Endothelial cell of umbilical vein (primary cell): ENCODE measurements at regions not wholly inside any gene's neighbourhood (a gene's known extent, or its start where the extent isn't known, plus 50 kb on each side); places are given as distances from the start of the nearest gene placed in this dataset.

Experiments
- BruUV-seq: library from RNA; stranded (reverse); fragments of 400-500 nt; replicated peaks from 2 replicates; lab custom pipeline; 2021; lab: Mats Ljungman, UMichigan
- CTCF ChIA-PET: fragments of 300-600, 350-600 bp; sonication (Branson Sonifier 250); formaldehyde crosslinking; loops from one replicate; lab custom pipeline; 2021; ENCODE audit warnings: antibody characterized with exemption, inconsistent platforms; lab: Charles Lee
- POLR2A ChIA-PET: fragments of 300-600, 350-600 bp; sonication (Branson Sonifier 250); formaldehyde crosslinking; loops from one replicate; lab custom pipeline; 2021; ENCODE audit warnings: antibody characterized with exemption, inconsistent platforms; lab: Charles Lee
- DNase-seq: peaks from one replicate; pipeline ENCODE4 v3.0.0-alpha.2; 2011; ENCODE audit warnings: low read depth, low spot score
- FAIRE-seq: peaks from 2 replicates; lab custom pipeline; 2011; peaks lifted over from hg19 to GRCh38; lab: Jason Lieb, UNC
- H2AFZ ChIP-seq: 2 replicates; pipeline ENCODE4 v1.6.0; 2012; ENCODE audit warnings: low read depth, low read length, control low read depth, inconsistent platforms
- H3K27ac ChIP-seq: 2 replicates; pipeline ENCODE4 v1.5.1; 2011; ENCODE audit warnings: low read depth, mild to moderate bottlenecking, control low read depth, low read length, moderate library complexity; ENCODE audit not compliant: insufficient read depth
- H3K27me3 ChIP-seq, 2 experiments: 2 replicates each; pipeline versions ENCODE4 v1.6.0 to v1.6.1; 2011; ENCODE audit warnings: low read length in 2 of 2, mixed read lengths in 1 of 2; ENCODE audit not compliant: control insufficient read depth in 2 of 2, insufficient read depth in 2 of 2
- H3K36me3 ChIP-seq, 2 experiments: 2 replicates in 1 of 2; 3 replicates in 1 of 2; pipeline ENCODE4 v1.5.1; 2011; ENCODE audit warnings: low read length in 2 of 2, mild to moderate bottlenecking in 1 of 2, moderate library complexity in 1 of 2; ENCODE audit not compliant: control insufficient read depth in 2 of 2, insufficient read depth in 2 of 2; ENCODE audit errors: extremely low read depth in 1 of 2
- H3K4me1 ChIP-seq: 3 replicates; pipeline ENCODE4 v1.5.1; 2011; ENCODE audit warnings: mild to moderate bottlenecking, low read length; ENCODE audit not compliant: control insufficient read depth, insufficient read depth; ENCODE audit errors: extremely low read depth
- H3K4me2 ChIP-seq: 2 replicates; pipeline ENCODE4 v1.6.1; 2011; ENCODE audit warnings: low read length, control low read depth, mixed read lengths; ENCODE audit not compliant: insufficient read depth
- H3K4me3 ChIP-seq, 3 experiments: fragments of 200-600 bp in 1 of 3; sonication (generic), shearing (Covaris generic) in 1 of 3; replicated peaks in 1 of 3; 2 replicates each; pipeline ENCODE4 v1.5.1; 2011 to 2016; ENCODE audit warnings: control low read depth in 3 of 3, low read length in 3 of 3, mild to moderate bottlenecking in 2 of 3, inconsistent platforms in 1 of 3, low read depth in 1 of 3, moderate library complexity in 1 of 3; ENCODE audit not compliant: insufficient read depth in 1 of 3
- H3K79me2 ChIP-seq: 2 replicates; pipeline ENCODE4 v1.6.0; 2012; ENCODE audit warnings: low read length, inconsistent platforms; ENCODE audit not compliant: control insufficient read depth, insufficient read depth
- H3K9ac ChIP-seq: replicated peaks from 2 replicates; pipeline ENCODE3; 2011; ENCODE audit warnings: low read length, control low read depth; ENCODE audit not compliant: insufficient read depth; ENCODE audit errors: extremely low read depth
- H3K9me1 ChIP-seq: replicated peaks from 3 replicates; pipeline ENCODE4 v1.6.0; 2011; ENCODE audit warnings: mild to moderate bottlenecking, low read length; ENCODE audit not compliant: control insufficient read depth, insufficient read depth; ENCODE audit errors: extremely low read depth
- H3K9me3 ChIP-seq: replicated peaks from 2 replicates; pipeline ENCODE4 v1.5.1; 2012; ENCODE audit warnings: low read length, inconsistent platforms; ENCODE audit not compliant: control insufficient read depth, insufficient read depth
- H4K20me1 ChIP-seq: replicated peaks from 2 replicates; pipeline ENCODE3; 2011; ENCODE audit warnings: mild to moderate bottlenecking, low read length; ENCODE audit not compliant: control insufficient read depth, insufficient read depth; ENCODE audit errors: extremely low read depth
- EZH2 ChIP-seq: IDR thresholded peaks from 2 replicates; pipeline ENCODE4 v1.6.1; 2012; ENCODE audit warnings: borderline replicate concordance, low read depth, mild to moderate bottlenecking, moderate library complexity, low read length, inconsistent platforms; ENCODE audit not compliant: severe bottlenecking
- FOS ChIP-seq: IDR thresholded peaks from 2 replicates; pipeline ENCODE4 v1.6.1; 2011; ENCODE audit warnings: mild to moderate bottlenecking, low read length, moderate library complexity, borderline replicate concordance; ENCODE audit not compliant: insufficient read depth
- GATA2 ChIP-seq: IDR thresholded peaks from 2 replicates; pipeline ENCODE4 v1.7.0; 2011; ENCODE audit warnings: low read depth, mild to moderate bottlenecking, moderate library complexity, mixed read lengths, low read length; ENCODE audit not compliant: insufficient read length, insufficient read depth
- JUN ChIP-seq: IDR thresholded peaks from 2 replicates; pipeline ENCODE4 v1.6.1; 2011; ENCODE audit warnings: borderline replicate concordance, low read depth; ENCODE audit not compliant: insufficient read length, insufficient read depth
- MYC ChIP-seq: IDR thresholded peaks from one replicate; pipeline ENCODE4 v1.6.1; 2011; ENCODE audit warnings: mild to moderate bottlenecking, low read depth, low read length
- POLR2A ChIP-seq: IDR thresholded peaks from 2 replicates; pipeline ENCODE4 v1.6.1; 2012; ENCODE audit warnings: low read depth, mild to moderate bottlenecking, control low read depth, low read length
- POLR2AphosphoS5 ChIP-seq: IDR thresholded peaks from 2 replicates; pipeline ENCODE4 v1.6.1; 2012; ENCODE audit warnings: low read depth, mild to moderate bottlenecking, control low read depth, low read length, moderate library complexity; ENCODE audit not compliant: insufficient read depth
- dilution Hi-C: fragments of 300-500 bp; cut with MboI; formaldehyde crosslinking; loops from one replicate; pipeline ENCODE4 v1.15.0; 2019; ENCODE audit warnings: low sequenced_read_pairs; ENCODE audit not compliant: extremely low pct_ligation_motif_present
- intact Hi-C: fragments of 100-400 bp; cut with micrococcal nuclease; formaldehyde crosslinking; loops from one replicate; pipeline ENCODE4 v1.10.0; 2022
- TF ChIP-seq, protein P1 (sequence below): IDR thresholded peaks from 2 replicates; pipeline ENCODE4 v1.6.1; 2011; ENCODE audit not compliant: insufficient read depth, insufficient read length
- TF ChIP-seq, protein P2 (sequence below), 2 donors: IDR thresholded peaks; 1 replicate in 1 of 2; 2 replicates in 1 of 2; pipeline ENCODE4 v1.5.1; 2011; ENCODE audit warnings: low read length in 2 of 2, mild to moderate bottlenecking in 2 of 2, moderate library complexity in 2 of 2, control low read depth in 1 of 2, inconsistent platforms in 1 of 2, low read depth in 1 of 2; ENCODE audit not compliant: insufficient read depth in 1 of 2; ENCODE audit errors: extremely low read depth in 1 of 2

DNA sequence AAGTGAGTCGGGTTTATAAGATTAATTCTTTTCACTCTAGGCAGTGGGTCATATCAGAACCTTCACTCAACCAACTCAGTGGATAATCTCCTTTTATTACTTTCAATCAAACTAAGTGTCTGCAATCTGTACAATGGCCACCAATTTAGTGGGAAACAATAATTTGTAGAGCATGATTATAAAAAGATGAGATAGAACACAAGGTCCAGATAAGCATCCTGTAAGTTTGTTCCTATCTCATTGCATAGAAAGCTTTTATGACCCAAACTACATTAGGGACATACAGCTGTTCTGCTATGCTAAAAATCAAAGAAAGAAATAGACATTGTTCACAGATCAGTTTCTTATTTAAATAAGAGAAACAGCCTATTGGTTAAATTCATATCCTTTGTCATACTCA, 341.4 kb upstream of the PSMD7 start:
- intact Hi-C loops: loop anchor here (5.0 to 10.0 kb wide), 3 partner anchors 1123 to 1890 kb away; partner anchors contain the start of gene HPR
- Histone ChIP-seq H3K9ac (no peak overlapping the region), H4K20me1 (no peaks in the 10 kb centered on the region), H3K27ac (no peak overlapping the region), H3K9me3 (no peaks in the 10 kb centered on the region), H3K36me3 (no peaks in the 10 kb centered on the region), H3K79me2 (no peaks in the 10 kb centered on the region), H2AFZ (no peak overlapping the region), H3K4me3 (no peak overlapping the region), H3K4me2 (no peak overlapping the region), H3K4me1 (no peaks in the 10 kb centered on the region), H3K27me3 (no peaks in the 10 kb centered on the region), H3K9me1 (no peaks in the 10 kb centered on the region)
- no peak for DNase-seq
- ChIA-PET POLR2A (no interaction called here), CTCF (interaction anchor here (1.2 kb wide), 1 partner anchor 18 kb away, joined by 3 read pairs; no protein-coding TSS in a partner anchor)
- FAIRE-seq: no peak
- no TSS peak for BruUV-seq
- dilution Hi-C loops: no loop called here
- no peak for TF ChIP-seq EZH2
- no peak for TF ChIP-seq MYC
- TF ChIP-seq GATA2: no peak
- no peak for TF ChIP-seq JUN
- no peak for TF ChIP-seq POLR2AphosphoS5
- no peak for TF ChIP-seq FOS

DNA sequence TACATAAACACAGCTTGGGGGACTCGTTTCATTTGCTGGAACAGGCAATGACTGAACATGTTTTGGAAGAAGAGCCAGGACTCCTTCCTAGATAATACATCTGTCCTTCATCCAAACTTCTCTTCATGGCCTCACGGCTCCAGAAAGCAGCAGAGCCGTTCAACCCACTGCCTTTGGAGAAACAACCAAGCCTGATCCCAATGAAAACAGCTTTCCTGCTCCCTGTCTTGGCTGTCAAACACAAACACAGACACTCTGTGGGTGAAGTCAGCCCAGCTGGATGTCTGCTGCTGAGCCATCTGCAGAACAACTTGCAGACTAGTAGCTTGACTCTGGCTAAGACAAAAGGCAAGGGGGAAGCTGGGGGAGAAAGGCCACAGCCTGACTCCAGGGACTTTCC, 345.1 kb upstream of the PSMD7 start:
- Histone ChIP-seq H3K9ac (no peak overlapping the region), H2AFZ (no peak overlapping the region), H4K20me1 (no peaks in the 10 kb centered on the region), H3K79me2 (no peaks in the 10 kb centered on the region), H3K27ac (no peak overlapping the region), H3K4me1 (no peaks in the 10 kb centered on the region), H3K36me3 (no peaks in the 10 kb centered on the region), H3K27me3 (no peaks in the 10 kb centered on the region), H3K9me3 (no peaks in the 10 kb centered on the region), H3K4me3 (no peak overlapping the region), H3K4me2 (no peak overlapping the region), H3K9me1 (no peaks in the 10 kb centered on the region)
- POLR2A ChIA-PET: no interaction called here
- intact Hi-C loops (loop anchor here (10.0 kb wide), 1 partner anchor 1887 kb away; the partner anchor contains the start of gene HPR), dilution Hi-C loops (no loop called here)
- no TSS peak for BruUV-seq
- DNase-seq (no peak), FAIRE-seq (no peak)
- TF ChIP-seq EZH2 (no peak), GATA2 (no peak), FOS (no peak), POLR2A (no peak), JUN (no peak)
- TF ChIP-seq, protein P1, sequence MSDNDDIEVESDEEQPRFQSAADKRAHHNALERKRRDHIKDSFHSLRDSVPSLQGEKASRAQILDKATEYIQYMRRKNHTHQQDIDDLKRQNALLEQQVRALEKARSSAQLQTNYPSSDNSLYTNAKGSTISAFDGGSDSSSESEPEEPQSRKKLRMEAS: no peak
- TF ChIP-seq, protein P2, sequence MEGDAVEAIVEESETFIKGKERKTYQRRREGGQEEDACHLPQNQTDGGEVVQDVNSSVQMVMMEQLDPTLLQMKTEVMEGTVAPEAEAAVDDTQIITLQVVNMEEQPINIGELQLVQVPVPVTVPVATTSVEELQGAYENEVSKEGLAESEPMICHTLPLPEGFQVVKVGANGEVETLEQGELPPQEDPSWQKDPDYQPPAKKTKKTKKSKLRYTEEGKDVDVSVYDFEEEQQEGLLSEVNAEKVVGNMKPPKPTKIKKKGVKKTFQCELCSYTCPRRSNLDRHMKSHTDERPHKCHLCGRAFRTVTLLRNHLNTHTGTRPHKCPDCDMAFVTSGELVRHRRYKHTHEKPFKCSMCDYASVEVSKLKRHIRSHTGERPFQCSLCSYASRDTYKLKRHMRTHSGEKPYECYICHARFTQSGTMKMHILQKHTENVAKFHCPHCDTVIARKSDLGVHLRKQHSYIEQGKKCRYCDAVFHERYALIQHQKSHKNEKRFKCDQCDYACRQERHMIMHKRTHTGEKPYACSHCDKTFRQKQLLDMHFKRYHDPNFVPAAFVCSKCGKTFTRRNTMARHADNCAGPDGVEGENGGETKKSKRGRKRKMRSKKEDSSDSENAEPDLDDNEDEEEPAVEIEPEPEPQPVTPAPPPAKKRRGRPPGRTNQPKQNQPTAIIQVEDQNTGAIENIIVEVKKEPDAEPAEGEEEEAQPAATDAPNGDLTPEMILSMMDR (IDR thresholded peaks at IDR 0.05; ENCODE audit: extremely low read depth in 1 of 2, insufficient read depth in 1 of 2, low read depth in 1 of 2, low read length in 2 of 2): no peak
- CTCF ChIA-PET: no interaction called here
